ENCODE measurements at regions not wholly inside any gene's neighbourhood (a gene's known extent, or its start where the extent isn't known, plus 50 kb on each side); places are given as distances from the start of the nearest gene placed in this dataset.

GRCh38 chr6:90910893-90911292, 324.0 kb upstream of the MAP3K7 start:
- Histone ChIP-seq H3K4me3 (replicated peaks; ENCODE audit: low read depth, low read length) (no peak overlapping the region), H3K36me3 (ENCODE audit: control insufficient read depth, insufficient read depth, low read length) (no peaks in the 10 kb centered on the region), H3K27me3 (replicated peaks; ENCODE audit: control insufficient read depth, insufficient read depth, low read length) (no peaks in the 10 kb centered on the region; the same call in 1 of the 2 replicates)
- DNase-seq (ENCODE audit: extremely low read depth, insufficient read length), result no peak
- TF ChIP-seq CTCF (IDR thresholded peaks at IDR 0.05; ENCODE audit: insufficient read depth, low read length, poor library complexity, severe bottlenecking), result no peak

- Histone ChIP-seq H3K36me3 (ENCODE audit: control insufficient read depth, insufficient read depth, low read length) (no peaks in the 10 kb centered on the region), H3K27me3 (replicated peaks; ENCODE audit: control insufficient read depth, insufficient read depth, low read length) (no peaks in the 10 kb centered on the region; the same call in 1 of the 2 replicates), H3K4me3 (replicated peaks; ENCODE audit: low read depth, low read length) (no peak overlapping the region)
- TF ChIP-seq CTCF (IDR thresholded peaks at IDR 0.05; ENCODE audit: insufficient read depth, low read length, poor library complexity, severe bottlenecking), result no peak
- no peak for DNase-seq (ENCODE audit: extremely low read depth, insufficient read length)
Measured at GRCh38 chr6:90907931-90908655, 321.2 kb upstream of the MAP3K7 start.

- no peak for TF ChIP-seq CTCF (IDR thresholded peaks at IDR 0.05; ENCODE audit: insufficient read depth, low read length, poor library complexity, severe bottlenecking)
- no peak overlapping the region for H3K4me3 ChIP-seq (replicated peaks; ENCODE audit: low read depth, low read length)
- no peaks in the 10 kb centered on the region for H3K36me3 ChIP-seq (ENCODE audit: control insufficient read depth, insufficient read depth, low read length)
- no peak for DNase-seq (ENCODE audit: extremely low read depth, insufficient read length)
- no peaks in the 10 kb centered on the region; the same call in 1 of the 2 replicates for H3K27me3 ChIP-seq (replicated peaks; ENCODE audit: control insufficient read depth, insufficient read depth, low read length)
Measured at GRCh38 chr6:90905351-90905750, 318.5 kb upstream of the MAP3K7 start.

GRCh38 chr6:90900034-90900433, 313.2 kb upstream of the MAP3K7 start:
- Histone ChIP-seq H3K4me3 (replicated peaks; ENCODE audit: low read depth, low read length) (no peak overlapping the region), H3K27me3 (replicated peaks; ENCODE audit: control insufficient read depth, insufficient read depth, low read length) (no peaks in the 10 kb centered on the region), H3K36me3 (ENCODE audit: control insufficient read depth, insufficient read depth, low read length) (no peaks in the 10 kb centered on the region)
- no peak for DNase-seq (ENCODE audit: extremely low read depth, insufficient read length)
- TF ChIP-seq CTCF (IDR thresholded peaks at IDR 0.05; ENCODE audit: insufficient read depth, low read length, poor library complexity, severe bottlenecking), result no peak

- TF ChIP-seq CTCF (IDR thresholded peaks at IDR 0.05; ENCODE audit: insufficient read depth, low read length, poor library complexity, severe bottlenecking), result no peak
- no peaks in the 10 kb centered on the region for H3K27me3 ChIP-seq (replicated peaks; ENCODE audit: control insufficient read depth, insufficient read depth, low read length)
- no peak for DNase-seq (ENCODE audit: extremely low read depth, insufficient read length)
- no peak overlapping the region for H3K4me3 ChIP-seq (replicated peaks; ENCODE audit: low read depth, low read length)
- no peaks in the 10 kb centered on the region for H3K36me3 ChIP-seq (ENCODE audit: control insufficient read depth, insufficient read depth, low read length)
Measured at GRCh38 chr6:90898763-90899162, 311.9 kb upstream of the MAP3K7 start.
